ENCODE measurements at regions not wholly inside any gene's neighbourhood (a gene's known extent, or its start where the extent isn't known, plus 50 kb on each side); places are given as distances from the start of the nearest gene placed in this dataset.

DNA sequence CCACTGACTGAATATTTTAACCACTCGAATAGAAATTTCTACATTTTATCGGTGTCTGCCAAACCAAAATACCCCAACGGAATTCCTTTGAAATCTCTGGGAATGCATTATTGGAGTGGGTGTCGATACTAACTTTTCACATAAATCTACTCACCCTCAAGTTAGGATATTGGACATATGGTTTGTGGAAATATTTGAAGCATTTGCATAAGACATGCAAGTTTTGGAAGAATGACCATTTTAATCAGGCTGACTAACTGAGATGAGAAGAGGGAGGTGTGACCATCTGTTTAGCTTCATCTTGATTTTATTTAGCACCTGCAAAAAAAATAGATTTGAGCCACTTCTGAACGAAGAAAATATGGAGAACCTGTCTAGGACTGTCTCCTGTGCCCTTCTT, 61.2 kb downstream of the KLF6 start:
- TF ChIP-seq, protein P1, sequence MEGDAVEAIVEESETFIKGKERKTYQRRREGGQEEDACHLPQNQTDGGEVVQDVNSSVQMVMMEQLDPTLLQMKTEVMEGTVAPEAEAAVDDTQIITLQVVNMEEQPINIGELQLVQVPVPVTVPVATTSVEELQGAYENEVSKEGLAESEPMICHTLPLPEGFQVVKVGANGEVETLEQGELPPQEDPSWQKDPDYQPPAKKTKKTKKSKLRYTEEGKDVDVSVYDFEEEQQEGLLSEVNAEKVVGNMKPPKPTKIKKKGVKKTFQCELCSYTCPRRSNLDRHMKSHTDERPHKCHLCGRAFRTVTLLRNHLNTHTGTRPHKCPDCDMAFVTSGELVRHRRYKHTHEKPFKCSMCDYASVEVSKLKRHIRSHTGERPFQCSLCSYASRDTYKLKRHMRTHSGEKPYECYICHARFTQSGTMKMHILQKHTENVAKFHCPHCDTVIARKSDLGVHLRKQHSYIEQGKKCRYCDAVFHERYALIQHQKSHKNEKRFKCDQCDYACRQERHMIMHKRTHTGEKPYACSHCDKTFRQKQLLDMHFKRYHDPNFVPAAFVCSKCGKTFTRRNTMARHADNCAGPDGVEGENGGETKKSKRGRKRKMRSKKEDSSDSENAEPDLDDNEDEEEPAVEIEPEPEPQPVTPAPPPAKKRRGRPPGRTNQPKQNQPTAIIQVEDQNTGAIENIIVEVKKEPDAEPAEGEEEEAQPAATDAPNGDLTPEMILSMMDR (IDR thresholded peaks at IDR 0.05; ENCODE audit: insufficient read depth, low read depth, low read length, missing control alignments): no peak
- H3K4me3 ChIP-seq (ENCODE audit: low read depth, low read length): no peak overlapping the region
- no peak for DNase-seq (ENCODE audit: low read depth)

DNA sequence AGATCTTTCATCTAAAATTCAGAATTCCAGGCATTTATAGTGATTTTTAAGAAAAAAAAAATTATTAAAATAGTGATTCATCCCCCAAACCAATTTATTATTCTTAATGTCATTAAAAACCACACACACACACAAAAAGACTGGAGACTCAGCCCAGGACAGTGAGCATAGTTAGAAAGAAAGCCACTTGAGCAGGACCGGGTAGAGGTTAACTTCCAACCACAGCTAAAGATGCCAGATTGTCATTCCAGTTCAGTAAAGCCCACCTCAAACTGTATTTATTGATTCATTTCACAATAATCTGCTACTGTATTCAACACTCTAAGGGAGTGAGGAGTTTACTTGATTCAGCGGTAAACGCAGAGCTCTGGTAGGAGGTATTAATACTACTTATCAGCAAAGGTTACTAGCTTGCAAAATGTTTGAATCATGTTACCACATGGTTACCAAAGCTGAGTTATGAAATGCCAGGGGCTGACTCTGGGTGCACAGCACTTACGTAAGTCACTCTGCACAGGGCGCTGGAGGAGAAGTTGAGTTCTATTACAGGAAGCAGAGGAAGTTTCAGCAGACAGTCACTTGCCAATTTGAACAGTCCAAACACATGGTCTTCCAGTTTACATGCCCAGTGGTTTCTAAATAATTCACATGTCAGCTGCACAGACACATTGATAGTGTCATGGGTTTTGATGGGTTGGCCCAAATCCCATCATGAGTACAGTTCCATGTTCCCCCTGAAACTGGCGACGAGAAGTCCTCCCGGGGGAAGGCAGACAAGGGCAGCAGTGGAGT, 64.6 kb downstream of the KLF6 start:
- DNase-seq (ENCODE audit: low read depth): peak; percentile 12
- TF ChIP-seq, protein P1 (IDR thresholded peaks at IDR 0.05; ENCODE audit: insufficient read depth, low read depth, low read length, missing control alignments): no peak
- no peak overlapping the region for H3K4me3 ChIP-seq (ENCODE audit: low read depth, low read length)

DNA sequence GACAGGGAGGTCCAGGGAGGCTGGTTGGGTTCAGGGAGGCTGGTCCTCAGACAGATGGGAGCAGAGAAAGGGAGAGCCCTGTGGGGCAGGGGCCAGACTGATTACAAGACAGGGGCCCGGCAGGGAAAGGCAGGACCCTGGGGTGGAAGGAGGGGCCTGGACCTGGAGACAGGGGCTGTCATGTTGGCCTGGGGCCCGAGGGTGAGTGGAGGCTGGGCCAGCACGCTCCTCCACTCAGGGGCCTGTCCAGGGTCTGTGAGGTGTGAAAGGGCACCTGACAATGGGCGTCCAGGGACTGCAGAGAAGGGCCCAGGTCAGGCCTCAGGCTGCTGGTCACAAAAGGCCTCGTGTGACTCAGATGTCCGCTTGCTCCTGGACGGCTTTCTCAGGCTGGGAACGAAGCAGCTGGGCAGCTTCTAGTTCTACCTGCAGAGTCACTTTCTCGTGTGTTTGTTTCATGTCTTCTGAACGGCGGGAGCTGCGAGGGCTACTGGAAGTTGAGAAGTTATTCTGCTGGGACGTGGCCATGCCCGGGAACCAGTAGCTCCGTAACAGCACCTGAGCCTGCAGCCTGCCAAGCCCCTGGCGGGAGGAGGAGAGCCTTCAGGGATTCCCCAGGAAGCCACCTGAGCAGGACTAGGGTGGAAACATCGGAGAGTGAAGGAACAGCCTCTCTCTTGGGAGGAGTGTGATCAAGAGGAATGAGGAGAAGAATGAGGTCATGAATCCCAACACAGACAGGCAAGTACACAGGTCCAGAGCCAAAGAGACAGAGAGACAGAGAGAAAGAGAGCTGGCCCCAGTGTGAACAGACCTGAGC, 65.8 kb downstream of the KLF6 start:
- no peak overlapping the region for H3K4me3 ChIP-seq (ENCODE audit: low read depth, low read length)
- no peak for DNase-seq (ENCODE audit: low read depth)
- TF ChIP-seq, protein P1 (IDR thresholded peaks at IDR 0.05; ENCODE audit: insufficient read depth, low read depth, low read length, missing control alignments): no peak

DNA sequence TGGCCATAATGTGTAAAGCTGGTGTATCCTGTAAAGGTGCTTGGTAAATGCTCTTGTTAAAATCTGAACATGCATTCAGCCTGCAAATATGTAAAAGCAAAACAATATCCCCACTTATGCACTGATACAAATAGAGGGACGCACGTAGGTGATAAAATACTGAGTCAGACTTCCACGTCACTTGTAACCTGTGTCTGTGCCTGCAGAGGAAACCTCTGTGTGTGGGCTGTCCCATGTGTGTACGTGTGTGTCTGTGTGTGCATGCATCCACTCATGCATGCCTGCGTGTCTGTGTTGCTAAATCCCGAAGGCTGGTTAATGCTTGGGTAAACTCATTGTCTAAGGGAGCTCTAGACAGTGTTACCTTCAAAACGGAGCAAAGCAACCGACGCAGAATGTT, 68.9 kb downstream of the KLF6 start:
- DNase-seq (ENCODE audit: low read depth): no peak
- TF ChIP-seq, protein P1 (IDR thresholded peaks at IDR 0.05; ENCODE audit: insufficient read depth, low read depth, low read length, missing control alignments): no peak
- no peak overlapping the region for H3K4me3 ChIP-seq (ENCODE audit: low read depth, low read length)

DNA sequence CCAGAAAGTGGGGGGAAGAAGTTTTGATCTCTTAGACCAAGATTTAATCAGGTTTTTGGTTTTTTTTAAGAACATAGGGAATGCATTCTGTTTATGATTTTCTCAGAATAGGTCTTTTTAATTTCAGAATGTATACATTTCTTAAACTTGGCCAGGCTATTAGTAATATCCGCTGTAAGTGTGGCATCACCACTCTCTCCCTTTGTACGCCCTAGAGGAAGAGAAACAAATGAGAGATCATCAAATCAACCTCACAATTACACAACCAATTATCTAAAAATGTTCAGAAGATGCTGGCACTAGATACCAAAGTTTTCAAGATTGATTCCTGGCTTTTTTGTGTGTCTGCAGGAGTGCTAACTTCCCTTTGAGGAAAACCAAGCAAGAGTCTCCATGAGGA, 70.0 kb downstream of the KLF6 start:
- no peak for DNase-seq (ENCODE audit: low read depth)
- TF ChIP-seq, protein P1 (IDR thresholded peaks at IDR 0.05; ENCODE audit: insufficient read depth, low read depth, low read length, missing control alignments): no peak
- no peak overlapping the region for H3K4me3 ChIP-seq (ENCODE audit: low read depth, low read length)

DNA sequence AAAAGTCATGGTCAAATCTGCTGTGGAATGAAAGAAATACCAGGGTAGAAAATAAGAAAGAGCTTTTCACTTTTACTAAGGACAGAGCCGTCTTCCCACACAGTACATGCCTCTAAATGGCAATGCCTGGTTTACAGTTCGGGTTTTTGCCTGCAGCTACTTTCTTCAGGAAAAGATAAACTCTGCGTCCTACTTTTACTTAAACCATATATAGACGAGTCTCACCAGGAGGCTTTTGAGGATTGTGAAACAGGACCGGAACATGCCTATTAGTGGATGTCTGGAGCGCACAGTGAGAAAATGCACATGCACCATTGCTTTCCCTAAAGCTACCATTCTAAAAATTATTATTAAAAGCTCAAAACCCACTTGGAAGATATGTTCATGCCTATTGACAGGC, 70.5 kb downstream of the KLF6 start:
- no peak for DNase-seq (ENCODE audit: low read depth)
- TF ChIP-seq, protein P1 (IDR thresholded peaks at IDR 0.05; ENCODE audit: insufficient read depth, low read depth, low read length, missing control alignments): no peak
- no peak overlapping the region for H3K4me3 ChIP-seq (ENCODE audit: low read depth, low read length)
